SK-N-SH (cell line): ENCODE measurements at regions not wholly inside any gene's neighbourhood (a gene's known extent, or its start where the extent isn't known, plus 50 kb on each side); places are given as distances from the start of the nearest gene placed in this dataset.

Source experiments
- POLR2AphosphoS5 ChIP-seq: IDR thresholded peaks from 2 replicates; pipeline ENCODE4 v1.6.1; 2012; ENCODE audit warnings: low read depth, low read length
- TF ChIP-seq, protein P1 (sequence below): fragments of 200-600 bp; sonication (generic); IDR thresholded peaks from 2 replicates; pipeline ENCODE4 v1.6.1; 2017; ENCODE audit warnings: antibody characterized with exemption, mild to moderate bottlenecking, moderate library complexity

DNA sequence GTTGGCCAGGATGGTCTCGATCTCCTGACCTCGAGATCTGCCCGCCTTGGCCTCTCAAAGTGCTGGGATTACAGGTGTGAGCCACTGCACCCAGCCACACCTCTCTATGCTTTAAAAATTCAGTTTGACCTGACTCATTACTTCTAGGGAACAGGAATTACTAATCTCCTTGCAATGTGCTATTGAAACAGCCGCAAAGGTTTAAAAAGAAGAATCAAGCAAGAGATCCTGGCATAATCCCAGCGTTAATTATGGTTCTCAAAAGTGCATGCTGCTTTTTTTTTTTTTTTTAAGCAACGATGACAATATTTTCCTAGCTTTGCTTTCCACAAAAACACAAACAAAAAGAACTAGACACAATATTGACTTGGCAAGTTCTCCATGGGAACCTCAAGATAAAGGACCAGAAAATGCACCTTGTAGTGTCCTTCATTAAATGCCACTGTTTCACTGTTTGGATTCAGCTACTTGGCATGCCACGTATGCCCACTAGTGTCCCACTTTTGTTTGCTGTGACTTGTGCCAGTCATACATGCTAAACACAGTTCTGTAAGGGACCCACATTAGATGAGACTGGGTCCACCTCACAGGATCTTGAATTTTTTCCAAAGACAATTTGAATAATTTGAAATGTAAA is 112.6 kb upstream of the PPARGC1A start:
- no peak for TF ChIP-seq POLR2AphosphoS5
- TF ChIP-seq, protein P1, sequence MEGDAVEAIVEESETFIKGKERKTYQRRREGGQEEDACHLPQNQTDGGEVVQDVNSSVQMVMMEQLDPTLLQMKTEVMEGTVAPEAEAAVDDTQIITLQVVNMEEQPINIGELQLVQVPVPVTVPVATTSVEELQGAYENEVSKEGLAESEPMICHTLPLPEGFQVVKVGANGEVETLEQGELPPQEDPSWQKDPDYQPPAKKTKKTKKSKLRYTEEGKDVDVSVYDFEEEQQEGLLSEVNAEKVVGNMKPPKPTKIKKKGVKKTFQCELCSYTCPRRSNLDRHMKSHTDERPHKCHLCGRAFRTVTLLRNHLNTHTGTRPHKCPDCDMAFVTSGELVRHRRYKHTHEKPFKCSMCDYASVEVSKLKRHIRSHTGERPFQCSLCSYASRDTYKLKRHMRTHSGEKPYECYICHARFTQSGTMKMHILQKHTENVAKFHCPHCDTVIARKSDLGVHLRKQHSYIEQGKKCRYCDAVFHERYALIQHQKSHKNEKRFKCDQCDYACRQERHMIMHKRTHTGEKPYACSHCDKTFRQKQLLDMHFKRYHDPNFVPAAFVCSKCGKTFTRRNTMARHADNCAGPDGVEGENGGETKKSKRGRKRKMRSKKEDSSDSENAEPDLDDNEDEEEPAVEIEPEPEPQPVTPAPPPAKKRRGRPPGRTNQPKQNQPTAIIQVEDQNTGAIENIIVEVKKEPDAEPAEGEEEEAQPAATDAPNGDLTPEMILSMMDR: no peak
